Upper lobe of left lung (tissue), 6 donors: ENCODE measurements at regions not wholly inside any gene's neighbourhood (a gene's known extent, or its start where the extent isn't known, plus 50 kb on each side); places are given as distances from the start of the nearest gene placed in this dataset.
"Not testable (repeated sequence)": the region's sequence is repeated elsewhere in the genome, so short reads cannot be mapped to it uniquely, and the experiment has no call there.

Source experiments
- ATAC-seq, 2 donors: fragments of 200-7000 bp; cut with Tn5 transposase; one replicate each; pipeline ENCODE4 v1.9.1; 2022; ENCODE audit warnings: mild to moderate bottlenecking in 2 of 2, moderate library complexity in 2 of 2; ENCODE audit not compliant: low FRiP score in 2 of 2
- DNase-seq, 2 donors: peaks; one replicate each; pipeline ENCODE4 v3.0.0-alpha.2; 2019 to 2020
- H3K27ac ChIP-seq, 4 donors: fragments of 200-600 bp; sonication (generic); one replicate each; pipeline ENCODE4 v1.5.1; 2016 to 2019
- H3K27me3 ChIP-seq, 4 donors: fragments of 200-600 bp; sonication (generic); one replicate each; pipeline ENCODE4 v1.5.1; 2017 to 2019
- H3K36me3 ChIP-seq, 4 donors: fragments of 200-600 bp; sonication (generic); one replicate each; pipeline ENCODE4 v1.5.1; 2016 to 2019
- H3K4me1 ChIP-seq, 4 donors: fragments of 200-600 bp; sonication (generic); one replicate each; pipeline ENCODE4 v1.5.1; 2018 to 2019
- H3K4me3 ChIP-seq, 4 donors: fragments of 200-600 bp; sonication (generic); one replicate each; pipeline ENCODE4 v1.5.1; 2017 to 2019; ENCODE audit warnings: mild to moderate bottlenecking in 2 of 4, moderate library complexity in 1 of 4
- H3K9me3 ChIP-seq, 4 donors: fragments of 200-600 bp; sonication (generic); one replicate each; pipeline ENCODE4 v1.5.1; 2018 to 2019
- EP300 ChIP-seq, 4 donors: sonication (generic); formaldehyde crosslinking; IDR thresholded peaks; one replicate each; pipeline ENCODE4 v1.5.1; 2017; ENCODE audit warnings: antibody characterized with exemption in 4 of 4, control low read depth in 2 of 4
- POLR2A ChIP-seq, 4 donors: fragments of 450-650 bp; IDR thresholded peaks; one replicate each; pipeline ENCODE4 v1.5.1; 2016 to 2017; ENCODE audit warnings: antibody characterized with exemption in 4 of 4, mild to moderate bottlenecking in 2 of 4
- POLR2AphosphoS5 ChIP-seq, 2 donors: sonication (generic); formaldehyde crosslinking; IDR thresholded peaks; one replicate each; pipeline ENCODE4 v1.5.1; 2017; ENCODE audit warnings: antibody characterized with exemption in 2 of 2
- WGBS, 2 donors: methylation state at CpG; one replicate each; pipeline ENCODE4 v1.1.5; 2017 to 2018; 5-methylcytosine and 5-hydroxymethylcytosine counted together
- TF ChIP-seq, protein P1 (sequence below), 6 experiments: fragments of 450-650 bp in 4 of 6; fragments of 200-600 bp in 2 of 6; sonication (generic) in 2 of 6; IDR thresholded peaks; one replicate each; pipeline ENCODE4 v1.5.1; 2016 to 2019; ENCODE audit warnings: antibody characterized with exemption in 6 of 6
- donor health status: DM: no; HTN: no; CAD: no; lungs with moderate emphysema.
- donor health status: DM: no; HTN: yes; CAD: no; lungs with severe emphysema.

DNA sequence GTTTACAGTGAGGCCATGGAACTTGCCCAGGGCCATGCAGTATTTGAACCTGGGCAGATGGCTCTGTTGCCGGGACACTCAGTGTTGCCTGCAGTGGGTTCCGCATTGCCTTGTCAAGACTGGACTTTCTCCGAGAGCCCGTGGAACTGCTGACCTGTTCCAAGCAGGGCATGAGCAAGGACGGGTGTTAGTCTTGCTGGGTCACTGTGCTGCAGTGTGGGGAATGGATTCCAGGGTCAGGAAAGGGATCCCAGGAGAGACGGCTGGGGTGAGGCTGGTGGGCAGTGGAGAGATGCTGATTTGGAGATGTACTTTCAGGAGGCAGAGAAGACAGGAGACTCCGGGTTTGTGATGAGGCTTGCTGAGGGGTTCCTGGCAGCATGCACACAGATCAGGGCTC is 348.7 kb upstream of the HS6ST1 start:
- H3K4me1 ChIP-seq: no peaks in the 10 kb centered on the region
- no peak overlapping the region for H3K27ac ChIP-seq
- no peak for ATAC-seq
- no peaks in the 10 kb centered on the region for H3K27me3 ChIP-seq
- WGBS, 2 donors: 84 to 93% methylated on average over 5 to 7 of the region's 7 CpGs
- no peaks in the 10 kb centered on the region for H3K36me3 ChIP-seq
- no peak overlapping the region for H3K4me3 ChIP-seq
- no peak for DNase-seq
- no peak for TF ChIP-seq EP300 (IDR thresholded peaks at IDR 0.05)
- TF ChIP-seq POLR2AphosphoS5 (IDR thresholded peaks at IDR 0.05): no peak
- TF ChIP-seq POLR2A (IDR thresholded peaks at IDR 0.05): no peak
- TF ChIP-seq, protein P1, sequence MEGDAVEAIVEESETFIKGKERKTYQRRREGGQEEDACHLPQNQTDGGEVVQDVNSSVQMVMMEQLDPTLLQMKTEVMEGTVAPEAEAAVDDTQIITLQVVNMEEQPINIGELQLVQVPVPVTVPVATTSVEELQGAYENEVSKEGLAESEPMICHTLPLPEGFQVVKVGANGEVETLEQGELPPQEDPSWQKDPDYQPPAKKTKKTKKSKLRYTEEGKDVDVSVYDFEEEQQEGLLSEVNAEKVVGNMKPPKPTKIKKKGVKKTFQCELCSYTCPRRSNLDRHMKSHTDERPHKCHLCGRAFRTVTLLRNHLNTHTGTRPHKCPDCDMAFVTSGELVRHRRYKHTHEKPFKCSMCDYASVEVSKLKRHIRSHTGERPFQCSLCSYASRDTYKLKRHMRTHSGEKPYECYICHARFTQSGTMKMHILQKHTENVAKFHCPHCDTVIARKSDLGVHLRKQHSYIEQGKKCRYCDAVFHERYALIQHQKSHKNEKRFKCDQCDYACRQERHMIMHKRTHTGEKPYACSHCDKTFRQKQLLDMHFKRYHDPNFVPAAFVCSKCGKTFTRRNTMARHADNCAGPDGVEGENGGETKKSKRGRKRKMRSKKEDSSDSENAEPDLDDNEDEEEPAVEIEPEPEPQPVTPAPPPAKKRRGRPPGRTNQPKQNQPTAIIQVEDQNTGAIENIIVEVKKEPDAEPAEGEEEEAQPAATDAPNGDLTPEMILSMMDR (IDR thresholded peaks at IDR 0.05): no peak
- H3K9me3 ChIP-seq: no peaks in the 10 kb centered on the region

DNA sequence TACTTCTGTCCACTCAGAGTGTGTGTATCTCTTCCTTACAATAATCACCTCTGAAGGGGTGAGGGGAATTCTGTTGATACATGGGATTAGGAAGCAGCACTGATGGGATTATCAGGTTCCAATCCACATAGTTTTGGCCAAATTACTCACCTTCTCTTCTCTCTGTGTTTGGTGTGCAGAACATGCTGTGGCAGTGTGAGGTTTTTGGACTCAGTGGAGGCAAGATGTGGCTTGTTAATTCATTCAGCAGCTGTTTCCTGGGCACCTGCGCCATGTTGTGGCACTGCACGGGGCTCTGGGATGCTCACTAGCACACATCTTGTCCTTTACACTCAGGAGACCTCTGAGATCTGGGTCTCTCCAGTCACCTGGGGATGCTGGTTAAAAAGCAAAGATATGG is 350.3 kb upstream of the HS6ST1 start:
- H3K4me3 ChIP-seq: no peak overlapping the region
- TF ChIP-seq POLR2AphosphoS5 (IDR thresholded peaks at IDR 0.05) (no peak), EP300 (IDR thresholded peaks at IDR 0.05) (no peak), POLR2A (IDR thresholded peaks at IDR 0.05) (no peak)
- TF ChIP-seq, protein P1 (IDR thresholded peaks at IDR 0.05): no peak
- H3K27me3 ChIP-seq: no peaks in the 10 kb centered on the region
- H3K27ac ChIP-seq: no peak overlapping the region
- no peaks in the 10 kb centered on the region for H3K9me3 ChIP-seq
- no peaks in the 10 kb centered on the region for H3K36me3 ChIP-seq
- no peak for ATAC-seq
- no peak for DNase-seq
- H3K4me1 ChIP-seq: no peaks in the 10 kb centered on the region
- 56 to 83% methylated on average over 1 to 2 of the region's 2 CpGs for WGBS, 2 donors

DNA sequence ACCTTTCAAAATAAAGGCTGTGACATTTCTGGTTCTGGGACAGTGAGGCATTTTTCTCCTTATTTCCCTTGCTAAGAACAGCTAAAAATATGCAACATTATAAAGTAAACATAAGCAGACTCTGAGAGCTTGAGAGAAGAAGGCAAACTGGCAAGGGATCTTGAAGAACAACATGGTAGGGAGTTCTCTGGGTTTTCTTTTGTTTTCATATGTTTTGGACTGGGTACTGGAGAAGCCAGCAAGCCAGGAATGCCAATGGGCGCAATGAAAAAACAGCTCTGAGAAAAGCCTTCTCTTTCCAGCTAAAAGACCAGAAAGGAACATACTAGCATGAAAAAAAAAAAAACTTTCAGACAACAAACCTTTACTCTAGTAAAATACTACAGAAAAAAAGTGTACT is 351.4 kb upstream of the HS6ST1 start:
- Histone ChIP-seq H3K36me3 (no peaks in the 10 kb centered on the region), H3K4me3 (no peak overlapping the region), H3K4me1 (no peaks in the 10 kb centered on the region), H3K27ac (no peak overlapping the region), H3K9me3 (no peaks in the 10 kb centered on the region), H3K27me3 (no peaks in the 10 kb centered on the region)
- ATAC-seq (no peak), DNase-seq (no peak)
- WGBS, 2 donors: 83 to 90% methylated on average over 1 of the region's 1 CpG
- TF ChIP-seq, protein P1 (IDR thresholded peaks at IDR 0.05): no peak
- TF ChIP-seq EP300 (IDR thresholded peaks at IDR 0.05) (no peak), POLR2AphosphoS5 (IDR thresholded peaks at IDR 0.05) (no peak), POLR2A (IDR thresholded peaks at IDR 0.05) (no peak)

DNA sequence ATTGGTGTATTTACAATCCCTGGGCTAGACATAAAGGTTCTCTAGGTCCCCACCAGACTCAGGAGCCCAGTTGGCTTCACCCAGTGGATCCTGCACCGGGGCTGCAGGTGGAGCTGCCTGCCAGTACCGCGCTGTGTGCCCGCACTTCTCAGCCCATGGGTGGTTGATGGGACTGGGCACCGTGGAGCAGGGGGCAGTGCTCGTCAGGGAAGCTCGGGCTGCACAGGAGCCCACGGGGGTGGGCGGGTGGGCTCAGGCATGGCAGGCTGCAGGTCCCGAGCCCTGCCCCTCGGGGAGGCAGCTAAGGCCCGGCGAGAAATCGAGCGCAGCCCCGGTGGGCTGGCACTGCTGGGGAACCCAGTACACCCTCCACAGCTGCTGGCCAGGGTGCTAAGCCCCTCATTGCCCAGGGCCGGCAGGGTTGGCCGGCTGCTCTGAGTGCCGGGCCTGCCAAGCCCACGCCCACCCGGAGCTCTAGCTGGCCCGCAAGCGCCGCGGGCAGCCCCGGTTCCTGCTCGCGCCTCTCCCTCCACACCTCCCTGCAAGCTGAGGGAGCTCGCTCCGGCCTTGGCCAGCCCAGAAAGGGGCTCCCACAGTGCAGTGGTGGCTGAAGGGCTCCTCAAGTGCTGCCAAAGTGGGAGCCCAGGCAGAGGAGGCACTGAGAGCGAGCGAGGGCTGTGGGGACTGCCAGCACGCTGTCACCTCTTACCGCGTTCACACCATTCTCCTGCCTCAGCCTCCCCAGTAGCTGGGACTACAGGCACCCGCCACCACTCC is 353.5 kb upstream of the HS6ST1 start:
- ATAC-seq, H3K4me1 ChIP-seq, H3K27me3 ChIP-seq, H3K36me3 ChIP-seq, H3K27ac ChIP-seq, H3K9me3 ChIP-seq, H3K4me3 ChIP-seq: not testable (repeated sequence)
- peak in 1 of 2 donors; percentile 61 for DNase-seq
- WGBS, 2 donors: 89 to 99% methylated on average over 6 to 11 of the region's 36 CpGs

DNA sequence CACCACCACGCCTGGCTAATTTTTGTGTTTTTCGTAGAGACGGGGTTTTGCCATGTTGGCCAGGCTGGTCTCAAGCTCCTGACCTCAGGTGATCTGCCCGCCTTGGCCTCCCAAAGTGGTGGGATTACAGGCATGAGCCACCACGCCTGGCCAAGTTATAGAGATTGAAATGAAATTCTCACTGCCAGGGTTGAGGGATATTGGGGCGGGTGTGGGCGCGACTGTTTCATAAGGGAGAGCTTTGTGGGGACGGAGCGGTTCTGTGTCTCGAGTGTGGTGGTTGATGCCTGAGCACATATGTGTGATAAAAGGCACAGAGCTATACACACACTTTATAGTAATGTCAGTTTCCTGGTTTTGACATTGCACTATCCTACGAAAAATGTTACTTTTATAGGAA is 361.0 kb upstream of the HS6ST1 start:
- not testable (repeated sequence) for H3K4me3 ChIP-seq, H3K4me1 ChIP-seq, H3K9me3 ChIP-seq, H3K27me3 ChIP-seq, DNase-seq, ATAC-seq, H3K27ac ChIP-seq, H3K36me3 ChIP-seq
- 91 to 92% methylated on average over 12 of the region's 12 CpGs for WGBS, 2 donors

DNA sequence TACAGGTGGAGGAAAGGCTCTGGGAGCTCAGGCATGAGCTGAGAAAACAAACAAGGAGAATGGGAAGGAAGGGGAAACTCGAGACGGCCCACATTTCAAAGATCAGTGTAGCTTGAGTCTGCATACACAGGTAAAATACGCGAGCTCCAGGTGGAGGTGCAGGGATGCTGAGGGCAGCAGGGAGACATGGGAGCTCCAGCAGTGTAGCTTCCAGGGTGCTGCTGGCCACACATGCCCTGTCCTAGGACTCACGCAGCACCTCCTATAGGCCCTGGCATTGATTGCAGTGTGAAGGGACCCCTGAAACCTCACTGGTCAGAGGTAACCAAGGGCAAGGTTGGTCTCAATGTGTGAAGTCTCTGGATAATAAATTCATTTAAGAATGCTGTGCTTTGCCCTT is 362.8 kb upstream of the HS6ST1 start:
- 54 to 69% methylated on average over 5 of the region's 5 CpGs for WGBS, 2 donors
- ATAC-seq (no peak), DNase-seq (no peak)
- TF ChIP-seq EP300 (IDR thresholded peaks at IDR 0.05) (no peak), POLR2AphosphoS5 (IDR thresholded peaks at IDR 0.05) (no peak), POLR2A (IDR thresholded peaks at IDR 0.05) (no peak)
- TF ChIP-seq, protein P1 (IDR thresholded peaks at IDR 0.05): no peak
- H3K27ac ChIP-seq: no peak overlapping the region
- H3K27me3 ChIP-seq: no peaks in the 10 kb centered on the region
- no peaks in the 10 kb centered on the region for H3K36me3 ChIP-seq
- no peaks in the 10 kb centered on the region for H3K9me3 ChIP-seq
- no peak overlapping the region for H3K4me3 ChIP-seq
- no peaks in the 10 kb centered on the region for H3K4me1 ChIP-seq
